ENCODE measurements at regions not wholly inside any gene's neighbourhood (a gene's known extent, or its start where the extent isn't known, plus 50 kb on each side); places are given as distances from the start of the nearest gene placed in this dataset.

- TF ChIP-seq, protein P1, sequence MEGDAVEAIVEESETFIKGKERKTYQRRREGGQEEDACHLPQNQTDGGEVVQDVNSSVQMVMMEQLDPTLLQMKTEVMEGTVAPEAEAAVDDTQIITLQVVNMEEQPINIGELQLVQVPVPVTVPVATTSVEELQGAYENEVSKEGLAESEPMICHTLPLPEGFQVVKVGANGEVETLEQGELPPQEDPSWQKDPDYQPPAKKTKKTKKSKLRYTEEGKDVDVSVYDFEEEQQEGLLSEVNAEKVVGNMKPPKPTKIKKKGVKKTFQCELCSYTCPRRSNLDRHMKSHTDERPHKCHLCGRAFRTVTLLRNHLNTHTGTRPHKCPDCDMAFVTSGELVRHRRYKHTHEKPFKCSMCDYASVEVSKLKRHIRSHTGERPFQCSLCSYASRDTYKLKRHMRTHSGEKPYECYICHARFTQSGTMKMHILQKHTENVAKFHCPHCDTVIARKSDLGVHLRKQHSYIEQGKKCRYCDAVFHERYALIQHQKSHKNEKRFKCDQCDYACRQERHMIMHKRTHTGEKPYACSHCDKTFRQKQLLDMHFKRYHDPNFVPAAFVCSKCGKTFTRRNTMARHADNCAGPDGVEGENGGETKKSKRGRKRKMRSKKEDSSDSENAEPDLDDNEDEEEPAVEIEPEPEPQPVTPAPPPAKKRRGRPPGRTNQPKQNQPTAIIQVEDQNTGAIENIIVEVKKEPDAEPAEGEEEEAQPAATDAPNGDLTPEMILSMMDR (IDR thresholded peaks at IDR 0.05 in 4 of 5, conservative IDR thresholded peaks at IDR 0.05 in 1 of 5): no peak
- TF ChIP-seq POLR2A (IDR thresholded peaks at IDR 0.05): no peak
Observed at GRCh38 chr5:124561451-124561850, 185.0 kb downstream of the ZNF608 start.

All from gastrocnemius medialis (tissue), 4 donors.